Keratinocyte (primary cell): ENCODE measurements at regions not wholly inside any gene's neighbourhood (a gene's known extent, or its start where the extent isn't known, plus 50 kb on each side); places are given as distances from the start of the nearest gene placed in this dataset.

Experiments used
- DNase-seq: peaks from one replicate; pipeline ENCODE4 v3.0.0-alpha.2; 2011; ENCODE audit warnings: low read depth, missing footprints, low spot score
- FAIRE-seq: peaks from 2 replicates; lab custom pipeline; 2011; peaks lifted over from hg19 to GRCh38; lab: Jason Lieb, UNC
- H2AFZ ChIP-seq: 2 replicates; pipeline ENCODE4 v1.6.0; 2012; ENCODE audit warnings: low read length, control low read depth, inconsistent platforms; ENCODE audit not compliant: control insufficient read depth
- H3K27ac ChIP-seq: 2 replicates; pipeline ENCODE4 v1.5.1; 2011; ENCODE audit warnings: low read length; ENCODE audit not compliant: control insufficient read depth, insufficient read depth
- H3K27me3 ChIP-seq: 3 replicates; pipeline ENCODE4 v1.6.0; 2011; ENCODE audit warnings: low read length; ENCODE audit not compliant: control insufficient read depth, insufficient read depth; ENCODE audit errors: extremely low read depth
- H3K36me3 ChIP-seq, 2 experiments: 2 replicates in 1 of 2; 3 replicates in 1 of 2; pipeline ENCODE4 v1.5.1; 2011; ENCODE audit warnings: low read length in 2 of 2, mild to moderate bottlenecking in 1 of 2; ENCODE audit not compliant: control insufficient read depth in 2 of 2, insufficient read depth in 2 of 2; ENCODE audit errors: extremely low read depth in 1 of 2
- H3K4me1 ChIP-seq: 3 replicates; pipeline ENCODE4 v1.5.1; 2011; ENCODE audit warnings: low read length; ENCODE audit not compliant: control insufficient read depth, insufficient read depth; ENCODE audit errors: extremely low read depth
- H3K4me2 ChIP-seq: 3 replicates; pipeline ENCODE4 v1.6.0; 2011; ENCODE audit warnings: low read depth, low read length; ENCODE audit not compliant: control insufficient read depth, insufficient read depth; ENCODE audit errors: extremely low read depth
- H3K4me3 ChIP-seq, 3 experiments: fragments of 200-600 bp in 1 of 3; sonication (generic) in 1 of 3; 2 replicates in 2 of 3; 3 replicates in 1 of 3; pipeline ENCODE4 v1.5.1; 2011 to 2016; ENCODE audit warnings: low read length in 3 of 3, mild to moderate bottlenecking in 3 of 3, control low read depth in 2 of 3, inconsistent platforms in 1 of 3, low read depth in 1 of 3, mixed read lengths in 1 of 3, mixed run types in 1 of 3, moderate library complexity in 1 of 3; ENCODE audit not compliant: control insufficient read depth in 2 of 3, insufficient read depth in 2 of 3; ENCODE audit errors: extremely low read depth in 1 of 3
- H3K79me2 ChIP-seq: 2 replicates; pipeline ENCODE4 v1.6.0; 2012; ENCODE audit warnings: low read length; ENCODE audit not compliant: control insufficient read depth, insufficient read depth
- H3K9ac ChIP-seq: 3 replicates; pipeline ENCODE4 v1.6.0; 2011; ENCODE audit warnings: low read length; ENCODE audit not compliant: control insufficient read depth, insufficient read depth; ENCODE audit errors: extremely low read depth
- H3K9me1 ChIP-seq: 3 replicates; pipeline ENCODE4 v1.6.0; 2011; ENCODE audit warnings: low read length; ENCODE audit not compliant: control insufficient read depth, insufficient read depth; ENCODE audit errors: extremely low read depth
- H3K9me3 ChIP-seq: 2 replicates; pipeline ENCODE4 v1.5.1; 2012; ENCODE audit warnings: low read depth, low read length; ENCODE audit not compliant: control insufficient read depth
- H4K20me1 ChIP-seq: 3 replicates; pipeline ENCODE4 v1.6.0; 2011; ENCODE audit warnings: low read length; ENCODE audit not compliant: control insufficient read depth, insufficient read depth; ENCODE audit errors: extremely low read depth
- EZH2 ChIP-seq: IDR thresholded peaks from one replicate; pipeline ENCODE4 v1.6.1; 2012; ENCODE audit warnings: inconsistent platforms, mild to moderate bottlenecking, low read length, moderate library complexity
- dilution Hi-C: fragments of 300-500 bp; cut with MboI; formaldehyde crosslinking; loops from one replicate; pipeline ENCODE4 v1.7.0; 2020; ENCODE audit warnings: low sequenced_read_pairs; ENCODE audit not compliant: extremely low pct_ligation_motif_present
- TF ChIP-seq, protein P1 (sequence below), 3 experiments: IDR thresholded peaks in 1 of 3; conservative IDR thresholded peaks in 1 of 3; optimal IDR thresholded peaks in 1 of 3; 2 replicates in 2 of 3; 3 replicates in 1 of 3; pipeline versions ENCODE3 to v1.5.1; 2011; ENCODE audit warnings: low read length in 3 of 3, mild to moderate bottlenecking in 3 of 3, moderate library complexity in 2 of 3, control low read depth in 1 of 3, inconsistent platforms in 1 of 3; ENCODE audit not compliant: insufficient read depth in 2 of 3; ENCODE audit errors: extremely low read depth in 1 of 3

DNA sequence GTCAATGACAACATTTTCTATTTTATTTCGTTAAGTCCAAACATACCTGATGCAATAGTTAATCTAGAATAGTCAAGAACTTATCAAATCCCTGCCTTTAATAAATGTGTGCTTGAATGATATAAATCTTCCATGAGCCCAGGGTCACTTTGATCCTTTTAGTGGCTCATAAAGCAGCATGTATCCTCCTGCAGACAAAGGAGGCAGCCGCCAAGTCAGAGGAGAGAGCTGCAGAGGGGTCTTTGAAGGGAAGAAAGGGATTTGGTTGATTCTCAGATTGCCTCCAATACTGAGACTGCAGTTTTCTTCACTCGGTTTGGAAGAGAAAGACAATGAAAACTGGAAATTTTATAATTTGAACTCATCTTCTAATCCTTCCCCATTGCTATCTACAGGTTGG is 378.4 kb upstream of the PIK3C3 start:
- Histone ChIP-seq H3K4me3 (no peak overlapping the region), H3K4me2 (no peak overlapping the region), H2AFZ (no peak overlapping the region), H3K36me3 (no peaks in the 10 kb centered on the region), H3K27ac (no peak overlapping the region), H4K20me1 (no peaks in the 10 kb centered on the region), H3K9me3 (no peaks in the 10 kb centered on the region), H3K4me1 (no peaks in the 10 kb centered on the region), H3K9ac (no peak overlapping the region), H3K27me3 (no peaks in the 10 kb centered on the region), H3K9me1 (no peaks in the 10 kb centered on the region), H3K79me2 (no peaks in the 10 kb centered on the region)
- FAIRE-seq (no peak), DNase-seq (no peak)
- TF ChIP-seq, protein P1, sequence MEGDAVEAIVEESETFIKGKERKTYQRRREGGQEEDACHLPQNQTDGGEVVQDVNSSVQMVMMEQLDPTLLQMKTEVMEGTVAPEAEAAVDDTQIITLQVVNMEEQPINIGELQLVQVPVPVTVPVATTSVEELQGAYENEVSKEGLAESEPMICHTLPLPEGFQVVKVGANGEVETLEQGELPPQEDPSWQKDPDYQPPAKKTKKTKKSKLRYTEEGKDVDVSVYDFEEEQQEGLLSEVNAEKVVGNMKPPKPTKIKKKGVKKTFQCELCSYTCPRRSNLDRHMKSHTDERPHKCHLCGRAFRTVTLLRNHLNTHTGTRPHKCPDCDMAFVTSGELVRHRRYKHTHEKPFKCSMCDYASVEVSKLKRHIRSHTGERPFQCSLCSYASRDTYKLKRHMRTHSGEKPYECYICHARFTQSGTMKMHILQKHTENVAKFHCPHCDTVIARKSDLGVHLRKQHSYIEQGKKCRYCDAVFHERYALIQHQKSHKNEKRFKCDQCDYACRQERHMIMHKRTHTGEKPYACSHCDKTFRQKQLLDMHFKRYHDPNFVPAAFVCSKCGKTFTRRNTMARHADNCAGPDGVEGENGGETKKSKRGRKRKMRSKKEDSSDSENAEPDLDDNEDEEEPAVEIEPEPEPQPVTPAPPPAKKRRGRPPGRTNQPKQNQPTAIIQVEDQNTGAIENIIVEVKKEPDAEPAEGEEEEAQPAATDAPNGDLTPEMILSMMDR (optimal IDR thresholded peaks at IDR 0.05 in 1 of 3, IDR thresholded peaks at IDR 0.05 in 1 of 3, conservative IDR thresholded peaks at IDR 0.05 in 1 of 3; ENCODE audit: extremely low read depth in 1 of 3, insufficient read depth in 2 of 3, low read length in 3 of 3): no peak
- TF ChIP-seq EZH2: no peak
- dilution Hi-C loops: no loop called here

DNA sequence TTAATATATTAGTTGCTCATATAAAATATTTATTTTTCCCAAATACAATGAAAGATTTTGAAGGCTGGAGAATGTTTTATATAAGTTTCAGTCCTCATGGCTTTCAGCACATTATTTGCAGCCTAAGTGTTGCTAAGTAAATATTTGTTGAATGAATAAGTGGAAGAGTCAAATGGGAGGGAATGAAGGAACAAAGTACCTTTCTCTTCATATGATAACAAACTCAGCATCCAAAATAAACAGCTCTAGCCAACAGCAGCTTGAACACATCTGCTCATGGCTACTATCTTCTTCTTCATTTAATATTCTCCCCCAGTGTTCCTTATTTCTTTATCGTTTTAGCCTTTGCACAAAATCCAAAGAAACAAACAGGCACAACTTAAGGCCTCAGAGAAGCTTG is 385.2 kb upstream of the PIK3C3 start:
- H3K4me2 ChIP-seq: no peak overlapping the region
- no peaks in the 10 kb centered on the region for H3K9me1 ChIP-seq
- no peak overlapping the region for H3K9ac ChIP-seq
- H3K36me3 ChIP-seq: no peaks in the 10 kb centered on the region
- no peaks in the 10 kb centered on the region for H4K20me1 ChIP-seq
- no peaks in the 10 kb centered on the region for H3K79me2 ChIP-seq
- FAIRE-seq (no peak), DNase-seq (no peak)
- no peaks in the 10 kb centered on the region for H3K4me1 ChIP-seq
- TF ChIP-seq EZH2: no peak
- TF ChIP-seq, protein P1 (optimal IDR thresholded peaks at IDR 0.05 in 1 of 3, IDR thresholded peaks at IDR 0.05 in 1 of 3, conservative IDR thresholded peaks at IDR 0.05 in 1 of 3; ENCODE audit: extremely low read depth in 1 of 3, insufficient read depth in 2 of 3, low read length in 3 of 3): no peak
- no peak overlapping the region for H3K27ac ChIP-seq
- H2AFZ ChIP-seq: no peak overlapping the region
- no peak overlapping the region for H3K4me3 ChIP-seq
- dilution Hi-C loops: no loop called here
- H3K9me3 ChIP-seq: no peaks in the 10 kb centered on the region
- H3K27me3 ChIP-seq: no peaks in the 10 kb centered on the region
